GM21717 (cell line): ENCODE measurements at regions not wholly inside any gene's neighbourhood (a gene's known extent, or its start where the extent isn't known, plus 50 kb on each side); places are given as distances from the start of the nearest gene placed in this dataset.
"Not testable (repeated sequence)": the region's sequence is repeated elsewhere in the genome, so short reads cannot be mapped to it uniquely, and the experiment has no call there.

Experiments used
- ATAC-seq: cut with Tn5 transposase; IDR thresholded peaks from one replicate; pipeline ENCODE4 v1.9.1; 2021; ENCODE audit warnings: mild to moderate bottlenecking, moderate library complexity; ENCODE audit not compliant: unreplicated experiment

- ATAC-seq = not testable (repeated sequence)
Measured at GRCh38 chr6:68160812-68161211, 474.3 kb upstream of the ADGRB3 start.

GRCh38 chr6:68160348-68160747, 474.7 kb upstream of the ADGRB3 start:
- no peak for ATAC-seq

- ATAC-seq = peak; percentile 44
Measured at GRCh38 chr6:68159433-68159832, 475.6 kb upstream of the ADGRB3 start.

GRCh38 chr6:68158256-68158655, 476.8 kb upstream of the ADGRB3 start:
- peak; percentile 93 for ATAC-seq

GRCh38 chr6:68144667-68145066, 490.4 kb upstream of the ADGRB3 start:
- ATAC-seq = no peak

GRCh38 chr6:68141190-68141589, 493.9 kb upstream of the ADGRB3 start:
- no peak for ATAC-seq

- no peak for ATAC-seq
Measured at GRCh38 chr6:68139130-68139529, 496.0 kb upstream of the ADGRB3 start.

- ATAC-seq = no peak
Measured at GRCh38 chr6:68134796-68135195, 500.3 kb upstream of the ADGRB3 start.

GRCh38 chr6:68128211-68128610, 506.9 kb upstream of the ADGRB3 start:
- no peak for ATAC-seq

GRCh38 chr6:68127074-68127473, 508.0 kb upstream of the ADGRB3 start:
- ATAC-seq = peak; percentile 7

- peak; percentile 99 for ATAC-seq
Measured at GRCh38 chr6:68126089-68126749, 508.9 kb upstream of the ADGRB3 start.

- not testable (repeated sequence) for ATAC-seq
Measured at GRCh38 chr6:68122975-68123374, 512.1 kb upstream of the ADGRB3 start.

GRCh38 chr6:68122032-68122431, 513.0 kb upstream of the ADGRB3 start:
- no peak for ATAC-seq

GRCh38 chr6:68120954-68121353, 514.1 kb upstream of the ADGRB3 start:
- ATAC-seq = not testable (repeated sequence)

GRCh38 chr6:68114463-68115047, 520.5 kb upstream of the ADGRB3 start:
- ATAC-seq = no peak

GRCh38 chr6:68108233-68108835, 526.7 kb upstream of the ADGRB3 start:
- ATAC-seq = peak; percentile 92

- peak; percentile 98 for ATAC-seq
Measured at GRCh38 chr6:68094070-68094469, 541.0 kb upstream of the ADGRB3 start.

- ATAC-seq = peak; percentile 94
Measured at GRCh38 chr6:68087399-68088133, 547.5 kb upstream of the ADGRB3 start.

- peak; percentile 45 for ATAC-seq
Measured at GRCh38 chr6:68086199-68086598, 548.9 kb upstream of the ADGRB3 start.

GRCh38 chr6:68085599-68085998, 549.5 kb upstream of the ADGRB3 start:
- ATAC-seq = not testable (repeated sequence)

GRCh38 chr6:68082086-68082485, 553.0 kb upstream of the ADGRB3 start:
- ATAC-seq = no peak

- ATAC-seq = no peak
Measured at GRCh38 chr6:68080074-68080473, 555.0 kb upstream of the ADGRB3 start.
